ENCODE measurements at regions not wholly inside any gene's neighbourhood (a gene's known extent, or its start where the extent isn't known, plus 50 kb on each side); places are given as distances from the start of the nearest gene placed in this dataset.

DNA sequence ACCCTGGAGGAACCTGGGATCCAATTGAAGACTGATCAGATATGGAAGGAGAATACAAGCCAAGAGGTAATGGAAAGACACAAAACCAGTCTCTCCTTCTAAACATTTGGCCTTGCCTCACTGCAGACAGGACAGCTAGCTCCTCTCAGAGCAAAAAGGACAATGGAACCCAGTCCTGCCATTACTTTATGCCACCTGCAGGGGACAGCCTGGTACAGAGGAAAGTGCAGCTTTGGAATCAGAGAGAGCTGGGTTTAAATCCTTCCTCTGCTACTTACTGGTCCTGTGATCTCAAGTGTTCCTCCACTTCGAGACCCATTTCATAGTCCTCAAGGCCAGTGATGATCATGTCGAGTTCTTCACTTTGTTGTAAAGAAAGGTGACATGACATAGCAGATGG lies 159.4 kb upstream of the SMAD3 start:
- H3K27ac ChIP-seq (ENCODE audit: low read length): no peak overlapping the region
- H3K9me3 ChIP-seq (ENCODE audit: low read length): peaks cover 7% of the 10 kb centered on the region; the same call in 1 of the 2 replicates
- H4K20me1 ChIP-seq (ENCODE audit: insufficient read depth, low read depth, low read length): no peaks in the 10 kb centered on the region
- no peaks in the 10 kb centered on the region for H3K36me3 ChIP-seq (ENCODE audit: insufficient read depth, low read length)
- H3K9me2 ChIP-seq (replicated peaks; ENCODE audit: insufficient read depth, low read length): no peaks in the 10 kb centered on the region
- peaks cover 24% of the 10 kb centered on the region for H3K4me1 ChIP-seq (ENCODE audit: low read length)
- no peak overlapping the region for H3K4me3 ChIP-seq (ENCODE audit: low read length)
- peak; percentile 61 for DNase-seq
- H2AFZ ChIP-seq (ENCODE audit: low read length): no peak overlapping the region
- no peaks in the 10 kb centered on the region for H3K27me3 ChIP-seq (ENCODE audit: low read length)
- H3K79me2 ChIP-seq (ENCODE audit: low read length): no peaks in the 10 kb centered on the region
- H3K4me2 ChIP-seq (ENCODE audit: low read depth, low read length, poor library complexity, severe bottlenecking): no peak overlapping the region
- H3K9ac ChIP-seq (ENCODE audit: low read length): no peak overlapping the region

DNA sequence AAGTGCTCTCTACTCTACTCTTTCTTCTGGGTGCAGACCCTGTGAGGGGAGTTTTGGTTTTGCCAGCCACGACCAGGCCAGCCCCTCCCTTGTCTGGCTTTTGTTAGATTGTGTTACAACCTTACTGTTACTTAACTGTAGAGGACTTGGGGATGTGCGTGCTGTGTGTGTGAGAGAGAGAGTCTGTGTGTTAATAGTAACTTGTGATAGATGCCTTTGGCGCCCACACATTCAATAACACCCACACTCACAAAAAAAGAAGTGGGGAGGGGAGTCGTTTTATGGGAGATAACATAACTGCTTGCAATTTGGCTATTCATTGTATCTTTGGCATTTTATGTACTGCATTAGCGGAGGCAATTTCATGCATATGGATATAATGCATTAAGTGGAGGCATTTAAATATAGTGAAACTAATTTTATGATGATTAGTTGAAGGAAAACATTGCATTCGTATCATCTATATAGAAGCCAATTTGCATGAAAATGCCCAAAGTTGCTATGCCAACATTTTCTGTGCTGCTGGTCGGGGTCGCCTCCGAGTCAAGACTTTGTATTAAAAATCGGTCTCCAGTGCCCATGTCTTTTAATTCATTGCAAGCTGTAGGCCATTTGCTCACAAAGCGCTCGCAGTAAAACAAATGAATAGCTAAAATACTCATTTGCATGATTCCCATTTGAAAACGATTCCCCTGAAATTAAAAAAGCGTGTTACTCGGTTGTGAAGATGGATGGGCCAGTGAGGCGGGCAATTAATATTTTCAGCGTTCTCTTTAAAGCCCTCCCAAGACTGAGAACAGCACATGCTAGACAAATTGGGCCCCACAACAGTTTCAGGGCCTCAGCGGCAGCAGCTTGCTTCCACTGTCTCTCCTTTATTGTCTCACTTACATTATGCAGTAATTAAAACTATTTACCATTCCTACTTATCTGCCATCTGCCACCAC lies 158.5 kb upstream of the SMAD3 start:
- no peaks in the 10 kb centered on the region for H3K27me3 ChIP-seq (ENCODE audit: low read length)
- peak overlapping the region; percentile 90; the same call in 1 of the 2 replicates for H2AFZ ChIP-seq (ENCODE audit: low read length)

DNA sequence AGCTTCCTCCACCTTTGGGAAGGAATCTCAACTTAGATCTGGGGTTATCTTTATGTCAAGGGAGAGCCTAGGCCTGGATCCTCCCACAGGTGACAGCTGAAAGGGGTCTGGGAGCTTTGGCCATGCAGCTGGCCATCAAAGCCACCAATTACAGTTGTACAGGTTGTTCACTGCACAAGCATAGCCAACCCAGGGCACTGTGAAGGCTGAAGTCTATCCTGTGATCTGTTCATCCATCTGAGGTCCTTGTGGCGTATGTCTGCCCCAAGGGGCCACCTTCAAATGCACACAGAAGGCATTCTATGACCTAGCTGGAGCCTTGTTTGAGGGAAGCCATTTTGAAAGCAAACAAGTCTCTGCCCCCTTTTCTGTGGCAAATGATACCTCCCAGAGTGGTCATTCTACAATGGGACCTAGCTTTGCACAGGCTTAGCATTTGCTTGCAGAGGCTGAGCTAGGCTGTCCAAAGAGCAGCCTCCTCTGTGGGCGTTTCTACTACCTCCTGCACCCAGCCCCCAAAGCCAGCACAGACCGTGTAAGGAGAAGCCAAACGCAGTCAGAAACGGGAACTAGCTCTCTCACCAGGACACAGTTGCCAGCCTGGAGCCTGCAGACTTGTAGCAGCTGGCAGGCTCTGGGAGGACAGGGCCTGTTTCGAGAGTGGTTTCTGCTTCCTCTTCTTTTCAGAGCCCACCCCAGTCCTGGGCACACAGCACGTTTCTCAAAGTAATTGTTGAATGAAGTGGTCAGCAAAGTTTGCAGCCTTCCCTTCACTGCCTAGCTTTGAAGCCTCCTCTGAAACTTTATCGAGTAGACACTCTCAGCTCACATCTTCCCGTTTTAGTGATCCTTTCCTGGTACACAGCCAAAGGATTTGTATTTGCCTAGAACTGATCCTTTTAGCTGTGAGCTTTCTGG lies 157.3 kb upstream of the SMAD3 start:
- Histone ChIP-seq H3K36me3 (ENCODE audit: insufficient read depth, low read length) (no peaks in the 10 kb centered on the region), H3K9me2 (replicated peaks; ENCODE audit: insufficient read depth, low read length) (no peaks in the 10 kb centered on the region), H4K20me1 (ENCODE audit: insufficient read depth, low read depth, low read length) (no peaks in the 10 kb centered on the region), H3K9ac (ENCODE audit: low read length) (peak overlapping the region; percentile 22; the same call in 1 of the 2 replicates), H3K27ac (ENCODE audit: low read length) (peak overlapping the region; percentile 57), H3K4me1 (ENCODE audit: low read length) (peaks cover 34% of the 10 kb centered on the region), H3K27me3 (ENCODE audit: low read length) (no peaks in the 10 kb centered on the region), H3K4me2 (ENCODE audit: low read depth, low read length, poor library complexity, severe bottlenecking) (peak overlapping the region; percentile 59), H2AFZ (ENCODE audit: low read length) (peak overlapping the region; percentile 90), H3K79me2 (ENCODE audit: low read length) (no peaks in the 10 kb centered on the region), H3K9me3 (ENCODE audit: low read length) (peaks cover 7% of the 10 kb centered on the region; the same call in 1 of the 2 replicates), H3K4me3 (ENCODE audit: low read length) (peak overlapping the region; percentile 6; the same call in 1 of the 2 replicates)
- peak; percentile 89 for DNase-seq

More for the DNA sequence above, 158.5 kb upstream of the SMAD3 start:
- no peak overlapping the region for H3K4me3 ChIP-seq (ENCODE audit: low read length)
- H3K79me2 ChIP-seq (ENCODE audit: low read length): no peaks in the 10 kb centered on the region
- H3K9ac ChIP-seq (ENCODE audit: low read length): 0 out of 2 replicates have a peak overlapping the region, but pooled peaks have one; percentile 4
- H3K9me3 ChIP-seq (ENCODE audit: low read length): peaks cover 7% of the 10 kb centered on the region; the same call in 1 of the 2 replicates
- H3K27ac ChIP-seq (ENCODE audit: low read length): no peak overlapping the region
- H3K9me2 ChIP-seq (replicated peaks; ENCODE audit: insufficient read depth, low read length): no peaks in the 10 kb centered on the region
- no peak for DNase-seq
- H3K4me1 ChIP-seq (ENCODE audit: low read length): peaks cover 25% of the 10 kb centered on the region
- no peaks in the 10 kb centered on the region for H3K36me3 ChIP-seq (ENCODE audit: insufficient read depth, low read length)
- H3K4me2 ChIP-seq (ENCODE audit: low read depth, low read length, poor library complexity, severe bottlenecking): peak overlapping the region; percentile 59
- H4K20me1 ChIP-seq (ENCODE audit: insufficient read depth, low read depth, low read length): no peaks in the 10 kb centered on the region

DNA sequence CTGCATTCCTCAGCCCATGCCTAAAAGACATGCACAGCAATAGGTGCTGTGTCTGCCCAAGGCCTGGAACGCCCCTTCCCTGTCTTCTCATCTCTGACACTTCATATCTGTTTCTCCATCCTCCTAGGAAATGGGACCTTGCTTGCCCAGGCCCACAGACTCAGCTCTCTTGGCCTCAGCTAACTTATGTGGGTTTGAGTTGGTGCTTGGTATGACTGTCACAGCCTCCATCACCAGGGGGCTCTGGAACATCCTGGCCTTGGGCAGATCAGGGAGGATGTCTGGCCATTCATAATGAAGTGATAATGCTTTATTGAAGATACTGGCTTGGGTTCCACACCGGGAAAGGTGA lies 156.7 kb upstream of the SMAD3 start:
- Histone ChIP-seq H3K27me3 (ENCODE audit: low read length) (no peaks in the 10 kb centered on the region), H3K4me2 (ENCODE audit: low read depth, low read length, poor library complexity, severe bottlenecking) (peak overlapping the region; percentile 59), H2AFZ (ENCODE audit: low read length) (peak overlapping the region; percentile 90; the same call in 1 of the 2 replicates), H3K27ac (ENCODE audit: low read length) (peak overlapping the region; percentile 57), H3K9ac (ENCODE audit: low read length) (peak overlapping the region; percentile 22; the same call in 1 of the 2 replicates), H3K36me3 (ENCODE audit: insufficient read depth, low read length) (no peaks in the 10 kb centered on the region), H3K4me1 (ENCODE audit: low read length) (peaks cover 34% of the 10 kb centered on the region), H3K9me2 (replicated peaks; ENCODE audit: insufficient read depth, low read length) (no peaks in the 10 kb centered on the region), H3K9me3 (ENCODE audit: low read length) (peaks cover 7% of the 10 kb centered on the region; the same call in 1 of the 2 replicates), H3K79me2 (ENCODE audit: low read length) (no peaks in the 10 kb centered on the region), H3K4me3 (ENCODE audit: low read length) (no peak overlapping the region), H4K20me1 (ENCODE audit: insufficient read depth, low read depth, low read length) (no peaks in the 10 kb centered on the region)
- DNase-seq: peak; percentile 44

DNA sequence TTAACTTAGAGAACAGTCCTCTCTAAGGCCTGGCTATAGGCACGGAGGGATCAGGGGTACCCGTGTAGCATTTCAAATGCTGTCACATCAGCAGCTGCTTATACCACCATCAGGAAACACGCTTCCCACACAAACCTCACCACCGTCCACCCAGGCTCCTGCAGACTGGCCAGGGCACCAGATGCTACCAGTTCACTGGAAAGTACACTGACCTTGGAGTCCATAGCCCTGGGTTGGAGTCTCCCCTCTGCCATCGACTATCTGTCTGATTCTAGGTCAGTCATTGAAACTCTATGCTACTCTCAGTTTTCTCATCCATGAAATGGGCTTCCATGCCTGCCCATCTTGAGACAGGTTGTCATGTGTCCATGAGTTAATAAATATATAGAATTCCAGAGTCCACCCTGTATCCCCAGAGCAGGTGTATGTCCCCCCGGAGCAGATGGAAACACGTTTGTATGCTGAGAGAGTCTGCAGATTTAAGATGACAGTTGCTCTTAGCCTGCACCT lies 156.0 kb upstream of the SMAD3 start:
- H3K4me2 ChIP-seq (ENCODE audit: low read depth, low read length, poor library complexity, severe bottlenecking): no peak overlapping the region
- no peak for DNase-seq
- no peaks in the 10 kb centered on the region for H3K27me3 ChIP-seq (ENCODE audit: low read length)
- no peak overlapping the region for H3K9ac ChIP-seq (ENCODE audit: low read length)
- H3K4me3 ChIP-seq (ENCODE audit: low read length): no peak overlapping the region
- peaks cover 29% of the 10 kb centered on the region for H3K4me1 ChIP-seq (ENCODE audit: low read length)
- no peak overlapping the region for H2AFZ ChIP-seq (ENCODE audit: low read length)
- H3K79me2 ChIP-seq (ENCODE audit: low read length): no peaks in the 10 kb centered on the region
- H3K9me2 ChIP-seq (replicated peaks; ENCODE audit: insufficient read depth, low read length): no peaks in the 10 kb centered on the region
- no peaks in the 10 kb centered on the region for H3K36me3 ChIP-seq (ENCODE audit: insufficient read depth, low read length)
- no peak overlapping the region for H3K27ac ChIP-seq (ENCODE audit: low read length)
- H3K9me3 ChIP-seq (ENCODE audit: low read length): peaks cover 7% of the 10 kb centered on the region; the same call in 1 of the 2 replicates
- H4K20me1 ChIP-seq (ENCODE audit: insufficient read depth, low read depth, low read length): no peaks in the 10 kb centered on the region

DNA sequence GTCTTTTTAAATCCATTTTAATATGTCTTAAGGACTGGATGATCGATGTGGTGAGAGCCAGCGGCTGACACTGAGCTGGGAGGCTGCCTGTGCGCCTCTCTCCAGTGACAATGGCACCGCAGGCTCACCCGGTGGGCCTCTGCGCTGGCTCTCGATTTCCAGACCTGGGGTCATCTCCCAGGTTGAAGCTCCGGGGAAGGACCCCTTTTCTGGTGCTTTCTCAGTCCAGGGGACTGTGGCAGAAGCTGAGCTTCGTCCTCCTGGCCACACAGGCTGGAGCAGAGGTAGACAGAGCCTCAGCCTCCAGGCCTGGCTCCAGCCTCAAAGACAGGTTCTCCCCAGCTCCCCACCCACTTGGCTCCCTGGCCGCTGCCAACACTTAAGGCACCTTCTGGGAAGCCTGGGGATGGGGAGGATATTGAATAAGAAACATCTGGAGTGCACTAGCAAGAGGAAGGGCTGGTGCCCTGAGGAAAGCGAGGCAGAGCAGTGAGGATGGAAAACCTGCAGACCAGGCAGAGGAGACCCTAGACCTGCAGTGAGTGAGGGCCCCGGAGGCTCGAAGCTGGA lies 154.2 kb upstream of the SMAD3 start:
- Histone ChIP-seq H3K4me2 (ENCODE audit: low read depth, low read length, poor library complexity, severe bottlenecking) (no peak overlapping the region), H3K9me3 (ENCODE audit: low read length) (peaks cover 5% of the 10 kb centered on the region; the same call in 1 of the 2 replicates), H3K79me2 (ENCODE audit: low read length) (no peaks in the 10 kb centered on the region), H3K9me2 (replicated peaks; ENCODE audit: insufficient read depth, low read length) (no peaks in the 10 kb centered on the region), H2AFZ (ENCODE audit: low read length) (no peak overlapping the region), H3K27ac (ENCODE audit: low read length) (no peak overlapping the region), H3K4me1 (ENCODE audit: low read length) (peaks cover 29% of the 10 kb centered on the region), H4K20me1 (ENCODE audit: insufficient read depth, low read depth, low read length) (no peaks in the 10 kb centered on the region), H3K36me3 (ENCODE audit: insufficient read depth, low read length) (no peaks in the 10 kb centered on the region), H3K27me3 (ENCODE audit: low read length) (no peaks in the 10 kb centered on the region), H3K9ac (ENCODE audit: low read length) (no peak overlapping the region), H3K4me3 (ENCODE audit: low read length) (no peak overlapping the region)
- no peak for DNase-seq

DNA sequence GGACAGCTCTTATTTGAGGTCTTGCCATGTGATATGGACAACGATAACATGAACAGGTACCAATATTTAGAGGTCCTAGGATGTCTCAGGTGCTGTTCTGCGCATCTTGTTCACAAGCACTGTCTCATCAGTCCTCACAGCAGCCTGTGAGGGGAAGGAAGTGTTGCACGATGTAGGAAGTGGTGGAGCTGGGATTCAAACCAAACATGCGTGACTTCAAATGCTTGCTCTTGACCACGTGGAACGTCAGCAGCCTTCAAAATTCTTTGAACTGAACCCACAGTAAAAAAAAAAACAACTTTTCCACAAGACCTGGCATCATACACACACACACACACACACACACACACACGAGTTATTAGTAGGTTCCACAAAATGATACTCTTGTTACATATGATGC lies 153.4 kb upstream of the SMAD3 start:
- Histone ChIP-seq H3K4me1 (ENCODE audit: low read length) (peaks cover 29% of the 10 kb centered on the region), H2AFZ (ENCODE audit: low read length) (no peak overlapping the region; the same call in 1 of the 2 replicates), H3K9ac (ENCODE audit: low read length) (no peak overlapping the region), H3K4me2 (ENCODE audit: low read depth, low read length, poor library complexity, severe bottlenecking) (no peak overlapping the region), H3K27me3 (ENCODE audit: low read length) (no peaks in the 10 kb centered on the region), H3K79me2 (ENCODE audit: low read length) (no peaks in the 10 kb centered on the region), H3K4me3 (ENCODE audit: low read length) (no peak overlapping the region), H4K20me1 (ENCODE audit: insufficient read depth, low read depth, low read length) (no peaks in the 10 kb centered on the region), H3K36me3 (ENCODE audit: insufficient read depth, low read length) (no peaks in the 10 kb centered on the region), H3K9me2 (replicated peaks; ENCODE audit: insufficient read depth, low read length) (no peaks in the 10 kb centered on the region), H3K9me3 (ENCODE audit: low read length) (no peaks in the 10 kb centered on the region), H3K27ac (ENCODE audit: low read length) (no peak overlapping the region)
- no peak for DNase-seq

Data from Karpas-422 (cell line).